HG03280 (cell line): ENCODE measurements at regions not wholly inside any gene's neighbourhood (a gene's known extent, or its start where the extent isn't known, plus 50 kb on each side); places are given as distances from the start of the nearest gene placed in this dataset.
"Not testable (repeated sequence)": the region's sequence is repeated elsewhere in the genome, so short reads cannot be mapped to it uniquely, and the experiment has no call there.

ENCODE experiments used
- ATAC-seq: cut with Tn5 transposase; IDR thresholded peaks from one replicate; pipeline ENCODE4 v1.9.1; 2021; ENCODE audit warnings: mild to moderate bottlenecking, moderate library complexity; ENCODE audit not compliant: unreplicated experiment

DNA sequence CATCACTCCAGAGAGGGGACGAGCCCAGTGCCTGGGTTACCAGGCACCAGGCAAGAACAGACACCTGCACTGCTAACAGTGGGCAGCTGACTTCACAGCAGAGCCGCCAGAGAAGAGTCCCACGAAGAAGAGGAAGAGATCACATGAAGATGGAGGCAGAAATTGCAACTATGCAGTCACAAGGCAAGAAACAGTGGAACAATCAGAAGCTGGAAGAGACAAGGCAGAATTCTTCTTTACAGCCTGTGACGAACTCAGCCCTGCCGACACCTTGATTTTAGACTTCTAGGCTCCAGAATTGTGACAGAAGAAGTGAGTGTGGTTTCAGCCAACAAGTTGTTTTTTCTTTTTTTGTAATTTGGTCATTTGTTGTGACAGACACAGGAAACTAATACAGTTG is 59.2 kb downstream of the IL12A start:
- no peak for ATAC-seq

DNA sequence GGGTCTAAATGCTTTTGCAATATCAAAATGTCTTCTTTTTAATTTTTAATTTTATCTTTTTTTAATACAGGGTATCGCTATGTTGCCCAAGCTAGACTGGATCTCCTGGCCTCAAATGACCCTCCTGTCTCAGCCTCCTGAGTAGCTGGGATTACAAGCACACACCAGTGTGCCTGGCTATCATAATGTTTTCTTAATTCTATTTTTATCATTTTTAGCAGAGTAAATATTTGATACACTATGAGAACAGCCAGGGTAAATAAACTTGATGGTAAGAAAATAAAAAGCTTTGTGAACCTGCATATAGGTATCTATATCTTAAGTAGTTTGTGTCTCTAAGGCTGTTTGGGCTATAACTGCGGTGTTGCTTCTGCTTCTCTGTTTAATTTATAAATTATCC is 60.4 kb downstream of the IL12A start:
- no peak for ATAC-seq

DNA sequence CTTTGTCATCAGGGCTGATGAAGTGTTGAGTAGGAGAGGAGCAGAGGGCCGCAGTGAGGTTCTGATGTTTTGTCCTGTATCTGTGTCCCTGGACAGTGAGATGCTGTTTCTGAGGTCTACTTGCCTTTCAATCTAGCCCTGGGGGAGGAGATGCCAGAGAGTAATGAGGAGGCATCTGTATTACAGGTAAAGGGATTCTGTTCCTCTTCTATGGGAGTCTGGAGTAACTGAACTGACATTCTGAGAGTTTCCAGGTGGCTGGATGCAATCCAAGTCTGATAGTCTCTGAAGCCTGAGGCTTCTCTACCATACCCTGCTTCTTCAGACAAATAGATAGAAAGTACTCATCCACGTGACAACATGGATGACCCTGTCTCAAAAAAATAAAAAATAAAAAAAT is 60.9 kb downstream of the IL12A start:
- no peak for ATAC-seq

- no peak for ATAC-seq
Observed at GRCh38 chr3:160049988-160050387, 61.4 kb downstream of the IL12A start.

DNA sequence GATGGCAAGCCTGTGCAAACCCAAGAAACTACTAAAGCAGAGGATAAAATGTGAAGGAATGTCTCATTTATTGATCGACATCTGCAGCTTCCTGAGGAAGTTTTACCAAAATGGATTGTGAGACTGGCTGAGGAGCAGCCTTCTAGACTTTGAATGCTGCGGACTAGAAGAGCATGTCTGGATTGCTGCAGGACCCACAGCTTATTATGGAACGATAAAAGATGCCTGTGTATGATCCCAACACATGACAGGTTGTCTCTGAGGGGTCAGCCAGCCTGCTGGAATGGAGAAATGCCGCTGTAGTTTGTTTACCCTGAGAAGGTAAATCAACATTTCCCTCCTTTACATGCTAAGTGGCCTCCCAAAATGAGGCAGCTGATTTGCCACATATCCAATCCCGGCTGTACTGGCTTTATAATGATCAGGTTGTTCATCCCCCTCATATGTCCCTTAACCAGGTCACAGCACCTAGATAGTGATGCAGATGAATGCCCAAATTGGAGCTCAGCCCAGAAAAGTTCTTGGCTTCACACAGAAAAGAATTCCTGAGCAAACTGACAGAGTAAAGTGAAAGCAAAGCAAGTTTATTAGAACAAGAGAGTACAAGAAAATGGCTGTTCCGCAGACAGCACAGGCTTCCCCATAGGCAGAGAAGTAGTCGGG is 63.9 kb downstream of the IL12A start:
- no peak for ATAC-seq

- no peak for ATAC-seq
Observed at GRCh38 chr3:160053048-160053391, 64.4 kb downstream of the IL12A start.

- ATAC-seq = not testable (repeated sequence)
Observed at GRCh38 chr3:160054862-160055261, 66.2 kb downstream of the IL12A start.

- no peak for ATAC-seq
Observed at GRCh38 chr3:160055659-160056058, 67.0 kb downstream of the IL12A start.

DNA sequence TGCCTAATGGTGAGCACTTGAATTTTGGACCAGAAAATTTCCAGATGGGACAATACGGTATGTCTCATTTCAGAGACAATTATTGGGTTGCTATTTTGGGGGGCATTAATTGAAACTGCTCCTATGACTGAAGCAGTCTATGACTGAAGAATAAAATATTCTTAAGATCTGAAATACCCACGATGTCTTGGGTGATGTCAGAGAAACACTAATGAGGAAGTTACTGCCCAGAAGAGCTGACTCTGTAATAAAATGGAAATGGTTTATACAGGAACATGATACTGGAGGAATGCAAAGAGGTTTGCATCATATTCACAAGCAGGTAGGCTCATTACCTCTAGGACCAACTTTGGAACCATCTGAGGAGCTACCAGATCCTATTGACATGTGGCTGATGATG is 68.7 kb downstream of the IL12A start:
- ATAC-seq = no peak

GRCh38 chr3:160060409-160061027 is 71.9 kb downstream of the IL12A start:
- no peak for ATAC-seq

- no peak for ATAC-seq
Observed at GRCh38 chr3:160061525-160061924, 72.9 kb downstream of the IL12A start.

- no peak for ATAC-seq
Observed at GRCh38 chr3:160065282-160065681, 76.6 kb downstream of the IL12A start.

GRCh38 chr3:160065786-160066185 is 77.2 kb downstream of the IL12A start:
- ATAC-seq = no peak

GRCh38 chr3:160069986-160070385 is 81.4 kb downstream of the IL12A start:
- no peak for ATAC-seq

GRCh38 chr3:160076519-160076918 is 87.9 kb downstream of the IL12A start:
- ATAC-seq = no peak

- no peak for ATAC-seq
Observed at GRCh38 chr3:160078533-160078932, 89.9 kb downstream of the IL12A start.

- no peak for ATAC-seq
Observed at GRCh38 chr3:160081958-160082533, 93.4 kb downstream of the IL12A start.

DNA sequence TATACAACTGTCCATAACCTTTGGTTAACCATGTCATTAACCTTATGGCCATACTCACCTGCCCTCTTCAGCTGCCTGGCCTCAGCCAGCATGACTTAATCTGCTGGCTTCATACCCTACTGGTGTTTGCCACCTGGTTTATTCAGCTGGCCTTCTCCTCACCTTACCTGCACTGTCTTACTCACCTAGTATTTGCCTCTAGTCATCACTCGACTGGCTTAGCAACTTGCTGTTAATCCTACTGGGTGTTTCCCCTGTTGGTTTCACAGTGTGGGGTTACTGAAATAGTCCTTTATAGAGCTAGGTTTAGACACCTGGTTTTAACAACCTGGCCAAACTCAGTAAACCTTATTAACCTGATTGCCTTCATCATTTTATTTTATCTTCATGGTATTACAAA is 96.4 kb downstream of the IL12A start:
- no peak for ATAC-seq

DNA sequence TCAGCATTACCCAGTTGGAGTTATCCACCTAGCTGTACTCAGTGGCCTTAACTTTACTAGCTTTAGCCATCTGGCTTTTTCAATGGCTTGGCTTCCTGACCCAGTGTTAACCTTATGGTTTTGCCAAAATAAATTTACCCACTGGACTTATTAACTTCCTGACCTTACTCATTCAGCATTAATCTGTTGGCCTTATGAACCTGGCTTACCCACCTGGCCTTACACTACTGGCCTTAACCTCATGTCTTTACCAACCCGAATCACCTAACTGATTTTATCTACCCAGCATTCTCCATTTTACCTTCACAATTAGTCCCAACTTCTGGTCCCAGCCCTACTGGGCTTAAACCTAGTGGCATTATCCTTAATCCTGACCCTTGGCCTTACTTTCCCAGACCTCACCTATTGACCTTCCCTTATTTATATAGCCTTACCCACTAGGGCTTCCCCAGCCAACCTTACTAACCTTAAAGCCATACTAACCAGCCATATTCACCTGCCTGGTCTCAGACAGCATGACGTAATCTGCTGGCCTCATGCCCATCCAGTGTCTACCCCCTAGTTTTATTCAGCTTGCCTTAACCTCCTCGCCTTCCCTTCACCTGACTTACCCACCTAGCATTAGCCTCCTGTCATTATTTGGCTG is 100.0 kb downstream of the IL12A start:
- no peak for ATAC-seq

- no peak for ATAC-seq
Observed at GRCh38 chr3:160090653-160091052, 102.0 kb downstream of the IL12A start.

DNA sequence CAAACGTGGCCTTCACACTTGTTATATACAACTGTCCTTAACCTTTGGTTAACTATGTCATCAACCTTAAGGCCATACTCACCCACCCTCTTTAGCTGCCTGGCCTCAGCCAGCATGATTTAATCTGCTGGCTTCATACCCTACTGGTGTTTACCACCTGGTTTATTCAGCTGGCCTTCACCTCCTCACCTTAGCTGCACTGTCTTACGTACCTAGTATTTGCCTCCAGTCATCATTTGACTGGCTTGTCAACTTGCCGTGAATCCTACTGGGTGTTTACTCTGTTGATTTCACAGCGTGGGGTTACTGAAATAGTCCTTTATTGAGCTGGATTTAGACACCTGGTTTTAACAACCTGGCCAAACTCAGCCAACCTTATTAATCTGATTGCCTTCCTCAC is 102.8 kb downstream of the IL12A start:
- ATAC-seq = no peak

DNA sequence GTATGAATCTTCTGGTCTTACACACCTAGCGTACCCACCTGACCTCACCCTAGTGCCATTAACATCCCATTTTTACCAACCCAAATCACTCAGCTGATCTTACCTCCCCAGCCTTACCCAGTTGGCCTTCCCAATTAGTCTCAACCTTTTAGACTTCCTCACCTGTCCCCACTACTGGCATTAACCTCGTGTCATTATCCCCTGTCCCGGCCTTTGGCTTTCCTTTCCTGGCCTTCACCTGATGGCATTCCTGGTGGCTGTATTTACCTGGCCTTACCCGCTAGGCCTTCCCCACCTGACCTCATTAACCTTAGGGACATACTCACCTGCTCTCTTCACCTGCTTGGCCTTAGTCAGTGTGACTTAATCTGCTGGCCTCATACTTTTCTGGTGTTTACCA is 104.1 kb downstream of the IL12A start:
- no peak for ATAC-seq
